ENCODE measurements at regions not wholly inside any gene's neighbourhood (a gene's known extent, or its start where the extent isn't known, plus 50 kb on each side); places are given as distances from the start of the nearest gene placed in this dataset.

GRCh38 chr20:50258790-50259483 is 68.3 kb downstream of the CEBPB start:
- DNase-seq (ENCODE audit: low spot score), result no peak

- no peak for DNase-seq (ENCODE audit: low spot score)
These were observed 69.3 kb downstream of the CEBPB start for GRCh38 chr20:50259705-50260478.

GRCh38 chr20:50260479-50261221 is 70.0 kb downstream of the CEBPB start:
- DNase-seq (ENCODE audit: low spot score), result no peak

- no peak for DNase-seq (ENCODE audit: low spot score)
These were observed 71.0 kb downstream of the CEBPB start for GRCh38 chr20:50261471-50262212.

- DNase-seq (ENCODE audit: low spot score), result no peak
These were observed 73.2 kb downstream of the CEBPB start for GRCh38 chr20:50263831-50264230.

GRCh38 chr20:50264534-50265145 is 74.0 kb downstream of the CEBPB start:
- no peak for DNase-seq (ENCODE audit: low spot score)

GRCh38 chr20:50265245-50265946 is 74.8 kb downstream of the CEBPB start:
- no peak for DNase-seq (ENCODE audit: low spot score)

GRCh38 chr20:50266293-50267040 is 75.8 kb downstream of the CEBPB start:
- DNase-seq (ENCODE audit: low spot score), result no peak

- DNase-seq (ENCODE audit: low spot score), result no peak
These were observed 76.6 kb downstream of the CEBPB start for GRCh38 chr20:50267041-50267865.

GRCh38 chr20:50267866-50268219 is 77.2 kb downstream of the CEBPB start:
- DNase-seq (ENCODE audit: low spot score), result no peak

GRCh38 chr20:50269091-50270033 is 78.7 kb downstream of the CEBPB start:
- no peak for DNase-seq (ENCODE audit: low spot score)

GRCh38 chr20:50270034-50270395 is 79.4 kb downstream of the CEBPB start:
- DNase-seq (ENCODE audit: low spot score), result no peak

- no peak for DNase-seq (ENCODE audit: low spot score)
These were observed 79.9 kb downstream of the CEBPB start for GRCh38 chr20:50270569-50270968.

- no peak for DNase-seq (ENCODE audit: low spot score)
These were observed 80.5 kb downstream of the CEBPB start for GRCh38 chr20:50271176-50271575.

GRCh38 chr20:50271612-50272011 is 81.0 kb downstream of the CEBPB start:
- no peak for DNase-seq (ENCODE audit: low spot score)

- DNase-seq (ENCODE audit: low spot score), result no peak
These were observed 81.5 kb downstream of the CEBPB start for GRCh38 chr20:50272030-50272723.

- no peak for DNase-seq (ENCODE audit: low spot score)
These were observed 82.3 kb downstream of the CEBPB start for GRCh38 chr20:50272724-50273446.

All from NAMALWA (cell line).